ENCODE measurements at regions not wholly inside any gene's neighbourhood (a gene's known extent, or its start where the extent isn't known, plus 50 kb on each side); places are given as distances from the start of the nearest gene placed in this dataset.

- intact Hi-C loops (cut with micrococcal nuclease) (no loop called here), dilution Hi-C loops (cut with MboI; ENCODE audit: extremely low pct_ligation_motif_present, low sequenced_read_pairs) (no loop called here)
- H2AFZ ChIP-seq (ENCODE audit: low read depth, low read length): no peak overlapping the region
- no peaks in the 10 kb centered on the region for H3K4me1 ChIP-seq (ENCODE audit: control insufficient read depth, extremely low read depth, insufficient read depth, low read length)
- no peaks in the 10 kb centered on the region for H3K9me1 ChIP-seq (replicated peaks; ENCODE audit: control insufficient read depth, extremely low read depth, insufficient read depth, low read length)
- FAIRE-seq (no peak), DNase-seq (ENCODE audit: low read depth, low spot score) (no peak)
- H4K20me1 ChIP-seq (replicated peaks; ENCODE audit: control insufficient read depth, extremely low read depth, insufficient read depth, low read length): no peaks in the 10 kb centered on the region
- H3K79me2 ChIP-seq (ENCODE audit: control insufficient read depth, insufficient read depth, low read length): no peaks in the 10 kb centered on the region
- no peak overlapping the region for H3K4me3 ChIP-seq (replicated peaks in 1 of 3; ENCODE audit: insufficient read depth in 1 of 3, low read depth in 1 of 3, low read length in 3 of 3)
- POLR2A ChIA-PET: no interaction called here
- CTCF ChIA-PET: no interaction called here
- H3K9me3 ChIP-seq (replicated peaks; ENCODE audit: control insufficient read depth, insufficient read depth, low read length): no peaks in the 10 kb centered on the region
- H3K4me2 ChIP-seq (ENCODE audit: insufficient read depth, low read length): no peak overlapping the region
- H3K36me3 ChIP-seq (ENCODE audit: control insufficient read depth in 2 of 2, extremely low read depth in 1 of 2, insufficient read depth in 2 of 2, low read length in 2 of 2): no peaks in the 10 kb centered on the region
- no peak overlapping the region for H3K27ac ChIP-seq (ENCODE audit: insufficient read depth, low read depth, low read length)
- H3K27me3 ChIP-seq (ENCODE audit: control insufficient read depth in 2 of 2, insufficient read depth in 2 of 2, low read length in 2 of 2): no peaks in the 10 kb centered on the region
- H3K9ac ChIP-seq (replicated peaks; ENCODE audit: extremely low read depth, insufficient read depth, low read length): no peak overlapping the region
- no peak for TF ChIP-seq FOS (IDR thresholded peaks at IDR 0.05; ENCODE audit: borderline replicate concordance, insufficient read depth, low read length)
- TF ChIP-seq MAX (IDR thresholded peaks at IDR 0.05; ENCODE audit: insufficient read depth, insufficient read length): no peak
- TF ChIP-seq POLR2AphosphoS5 (IDR thresholded peaks at IDR 0.05; ENCODE audit: insufficient read depth, low read depth, low read length): no peak
- TF ChIP-seq JUN (IDR thresholded peaks at IDR 0.05; ENCODE audit: borderline replicate concordance, insufficient read depth, insufficient read length, low read depth): no peak
- TF ChIP-seq POLR2A (IDR thresholded peaks at IDR 0.05; ENCODE audit: low read depth, low read length): no peak
- BruUV-seq (replicated peaks): no TSS peak
These were observed 219.6 kb upstream of the ZPLD1 start for GRCh38 chr3:102215166-102215565.

DNA sequence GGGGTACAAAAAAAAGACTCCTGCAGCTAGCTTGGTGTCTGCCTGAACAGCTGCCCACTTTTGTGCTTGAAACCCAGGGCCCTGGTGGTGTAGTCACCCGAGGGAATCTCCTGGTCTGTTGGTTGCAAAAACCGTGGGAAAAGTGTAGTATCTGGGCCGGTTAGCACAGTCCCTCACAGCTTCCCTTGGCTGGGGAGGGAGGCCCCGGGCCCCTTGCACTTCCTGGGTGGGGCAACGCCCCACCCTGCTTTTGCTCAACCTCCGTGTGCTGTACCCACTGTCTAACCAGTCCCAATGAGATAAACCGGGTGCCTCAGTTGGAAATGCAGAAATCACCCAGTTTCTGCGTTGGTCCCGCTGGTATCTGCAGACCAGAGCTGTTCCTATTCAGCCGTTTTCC, 211.7 kb upstream of the ZPLD1 start:
- TF ChIP-seq, protein P1, sequence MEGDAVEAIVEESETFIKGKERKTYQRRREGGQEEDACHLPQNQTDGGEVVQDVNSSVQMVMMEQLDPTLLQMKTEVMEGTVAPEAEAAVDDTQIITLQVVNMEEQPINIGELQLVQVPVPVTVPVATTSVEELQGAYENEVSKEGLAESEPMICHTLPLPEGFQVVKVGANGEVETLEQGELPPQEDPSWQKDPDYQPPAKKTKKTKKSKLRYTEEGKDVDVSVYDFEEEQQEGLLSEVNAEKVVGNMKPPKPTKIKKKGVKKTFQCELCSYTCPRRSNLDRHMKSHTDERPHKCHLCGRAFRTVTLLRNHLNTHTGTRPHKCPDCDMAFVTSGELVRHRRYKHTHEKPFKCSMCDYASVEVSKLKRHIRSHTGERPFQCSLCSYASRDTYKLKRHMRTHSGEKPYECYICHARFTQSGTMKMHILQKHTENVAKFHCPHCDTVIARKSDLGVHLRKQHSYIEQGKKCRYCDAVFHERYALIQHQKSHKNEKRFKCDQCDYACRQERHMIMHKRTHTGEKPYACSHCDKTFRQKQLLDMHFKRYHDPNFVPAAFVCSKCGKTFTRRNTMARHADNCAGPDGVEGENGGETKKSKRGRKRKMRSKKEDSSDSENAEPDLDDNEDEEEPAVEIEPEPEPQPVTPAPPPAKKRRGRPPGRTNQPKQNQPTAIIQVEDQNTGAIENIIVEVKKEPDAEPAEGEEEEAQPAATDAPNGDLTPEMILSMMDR (IDR thresholded peaks at IDR 0.05; ENCODE audit: extremely low read depth in 1 of 2, insufficient read depth in 1 of 2, low read depth in 1 of 2, low read length in 2 of 2): no peak
- no peak for TF ChIP-seq EZH2 (IDR thresholded peaks at IDR 0.05; ENCODE audit: borderline replicate concordance, low read depth, low read length, severe bottlenecking)
- Histone ChIP-seq H2AFZ (ENCODE audit: low read depth, low read length) (no peak overlapping the region), H3K9me1 (replicated peaks; ENCODE audit: control insufficient read depth, extremely low read depth, insufficient read depth, low read length) (no peaks in the 10 kb centered on the region), H3K79me2 (ENCODE audit: control insufficient read depth, insufficient read depth, low read length) (no peaks in the 10 kb centered on the region), H3K4me3 (replicated peaks in 1 of 3; ENCODE audit: insufficient read depth in 1 of 3, low read depth in 1 of 3, low read length in 3 of 3) (no peak overlapping the region), H3K4me1 (ENCODE audit: control insufficient read depth, extremely low read depth, insufficient read depth, low read length) (no peaks in the 10 kb centered on the region), H3K27me3 (ENCODE audit: control insufficient read depth in 2 of 2, insufficient read depth in 2 of 2, low read length in 2 of 2) (peaks cover 0 to 2% of the 10 kb centered on the region in 2 experiments), H3K9me3 (replicated peaks; ENCODE audit: control insufficient read depth, insufficient read depth, low read length) (no peaks in the 10 kb centered on the region), H3K9ac (replicated peaks; ENCODE audit: extremely low read depth, insufficient read depth, low read length) (no peak overlapping the region), H3K4me2 (ENCODE audit: insufficient read depth, low read length) (no peak overlapping the region), H3K27ac (ENCODE audit: insufficient read depth, low read depth, low read length) (no peak overlapping the region), H3K36me3 (ENCODE audit: control insufficient read depth in 2 of 2, extremely low read depth in 1 of 2, insufficient read depth in 2 of 2, low read length in 2 of 2) (no peaks in the 10 kb centered on the region), H4K20me1 (replicated peaks; ENCODE audit: control insufficient read depth, extremely low read depth, insufficient read depth, low read length) (no peaks in the 10 kb centered on the region)
- intact Hi-C loops (cut with micrococcal nuclease): no loop called here
- FAIRE-seq (no peak), DNase-seq (ENCODE audit: low read depth, low spot score) (no peak)
- dilution Hi-C loops (cut with MboI; ENCODE audit: extremely low pct_ligation_motif_present, low sequenced_read_pairs): no loop called here
- BruUV-seq (replicated peaks): no TSS peak
- ChIA-PET POLR2A (no interaction called here), CTCF (interaction anchor here (0.7 to 3.1 kb wide), 2 partner anchors 43 to 409 kb away, joined by 3 to 57 read pairs; no protein-coding TSS in a partner anchor)
